Astrocyte of the cerebellum (primary cell): ENCODE measurements at regions not wholly inside any gene's neighbourhood (a gene's known extent, or its start where the extent isn't known, plus 50 kb on each side); places are given as distances from the start of the nearest gene placed in this dataset.

Experiments
- DNase-seq: peaks from one replicate; pipeline ENCODE4 v3.0.0-alpha.2; 2011; ENCODE audit warnings: low read depth
- H3K4me3 ChIP-seq: 2 replicates; pipeline ENCODE4 v1.5.1; 2011; ENCODE audit warnings: mild to moderate bottlenecking, low read depth, low read length, moderate library complexity
- CTCF ChIP-seq: IDR thresholded peaks from 2 replicates; pipeline ENCODE4 v1.5.1; 2012; ENCODE audit warnings: low read length, low read depth, moderate library complexity, mild to moderate bottlenecking; ENCODE audit errors: missing control alignments
- in situ Hi-C: cut with HindIII; loops from 2 replicates; pipeline ENCODE4 v1.10.0; 2017; ENCODE audit warnings: low sequenced_read_pairs

DNA sequence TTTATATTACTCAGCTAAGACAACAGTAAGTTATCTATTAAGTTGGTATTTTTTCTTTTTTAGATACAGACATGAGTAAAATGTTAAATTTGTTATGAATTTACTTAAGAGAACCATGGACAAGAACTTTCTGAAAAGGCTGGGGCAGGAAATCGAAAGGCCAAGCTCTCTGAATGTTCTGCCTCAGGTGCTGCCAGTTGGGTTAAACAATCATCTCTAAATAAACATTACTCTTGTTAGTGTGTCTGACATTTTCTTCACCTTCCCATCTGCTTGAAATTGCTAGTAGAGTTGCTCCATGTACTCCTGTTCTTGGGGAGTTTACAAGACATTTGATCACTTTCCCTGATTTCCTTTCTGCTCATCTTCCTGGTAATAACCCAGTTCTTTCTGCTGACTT is 87.5 kb downstream of the ANKRD7 start:
- no peak overlapping the region for H3K4me3 ChIP-seq
- in situ Hi-C loops: no loop called here
- no peak for DNase-seq
- no peak for TF ChIP-seq CTCF

- no peak for DNase-seq
Observed at GRCh38 chr7:118312966-118313365, 88.5 kb downstream of the ANKRD7 start.

DNA sequence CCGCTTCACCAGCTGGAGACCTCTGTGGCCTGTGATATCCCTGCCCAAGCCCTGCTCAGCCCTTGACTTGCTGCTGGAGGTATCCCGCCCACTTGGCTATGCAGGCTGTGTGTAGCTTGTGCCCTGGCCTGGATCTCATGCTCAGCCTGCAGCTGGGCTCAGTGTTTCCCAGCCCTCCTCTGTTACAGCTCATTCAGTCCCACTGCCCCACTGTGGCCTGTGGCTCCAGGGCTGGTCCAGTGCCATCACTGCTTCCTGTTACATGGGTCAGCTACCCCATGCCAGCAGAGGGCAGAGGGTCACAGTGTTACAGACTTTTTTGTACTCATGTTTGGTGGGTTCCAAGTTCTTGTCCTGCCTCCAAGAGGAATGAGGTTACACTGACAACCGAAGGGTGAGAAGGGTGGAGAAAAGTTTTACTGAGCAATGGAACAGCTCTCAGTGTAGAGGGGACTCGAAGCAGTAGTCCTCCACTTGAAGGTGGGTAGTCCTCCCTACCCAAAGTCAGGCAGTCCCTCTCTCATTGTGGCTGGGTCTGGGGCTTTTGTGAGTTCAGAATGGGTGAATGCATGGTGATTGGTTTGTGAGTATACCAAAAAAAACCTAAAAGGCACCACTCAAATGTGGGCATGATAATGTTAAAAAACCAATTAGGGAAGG is 100.4 kb downstream of the ANKRD7 start:
- no peak overlapping the region for H3K4me3 ChIP-seq
- no peak for DNase-seq
- in situ Hi-C loops: no loop called here
- TF ChIP-seq CTCF: no peak

More at GRCh38 chr7:118312966-118313365, 88.5 kb downstream of the ANKRD7 start:
- in situ Hi-C loops: no loop called here
- H3K4me3 ChIP-seq: no peak overlapping the region
- TF ChIP-seq CTCF: no peak

DNA sequence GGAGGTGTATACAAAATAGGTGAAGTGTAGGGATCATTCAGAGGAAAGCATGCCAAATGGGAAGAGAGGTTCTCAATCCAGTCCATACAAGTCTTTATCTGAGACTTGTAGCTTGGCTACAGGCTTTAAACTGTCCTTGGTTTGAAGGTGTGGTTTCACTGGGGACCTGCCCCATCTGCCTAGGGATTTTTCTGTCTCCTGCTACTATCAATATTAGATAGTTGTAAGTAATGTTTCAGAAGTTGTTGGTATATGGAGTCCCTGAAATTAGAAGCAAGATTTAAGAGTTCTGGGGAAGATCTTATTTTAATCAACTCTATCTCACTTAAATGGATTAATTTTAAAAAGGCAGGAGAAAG is 100.9 kb downstream of the ANKRD7 start:
- TF ChIP-seq CTCF: no peak
- H3K4me3 ChIP-seq: no peak overlapping the region
- no peak for DNase-seq
- in situ Hi-C loops: no loop called here

- TF ChIP-seq CTCF: no peak
- in situ Hi-C loops: no loop called here
- DNase-seq: no peak
- H3K4me3 ChIP-seq: no peak overlapping the region
Observed at GRCh38 chr7:118327174-118327573, 102.7 kb downstream of the ANKRD7 start.

GRCh38 chr7:118328505-118329211 is 104.2 kb downstream of the ANKRD7 start:
- DNase-seq: no peak
- H3K4me3 ChIP-seq: no peak overlapping the region
- in situ Hi-C loops: no loop called here
- TF ChIP-seq CTCF: no peak
